H1 (cell line): ENCODE measurements at regions not wholly inside any gene's neighbourhood (a gene's known extent, or its start where the extent isn't known, plus 50 kb on each side); places are given as distances from the start of the nearest gene placed in this dataset.

Source experiments
- CTCF ChIA-PET: fragments of 300-600 bp; sonication (Branson Sonifier 250); formaldehyde crosslinking; loops from one replicate; lab custom pipeline; 2021; ENCODE audit not compliant: partially characterized antibody; lab: Charles Lee
- POLR2A ChIA-PET: fragments of 300-600 bp; sonication (Branson Sonifier 250); formaldehyde crosslinking; loops from one replicate; lab custom pipeline; 2021; ENCODE audit warnings: inconsistent platforms; ENCODE audit not compliant: partially characterized antibody; lab: Charles Lee
- DNase-seq, 2 experiments: peaks; one replicate each; pipeline versions ENCODE4 v3.0.0 to v3.0.0-alpha.2; 2010 to 2022; ENCODE audit warnings: low spot score in 2 of 2, low read depth in 1 of 2, mixed read lengths in 1 of 2
- FAIRE-seq: peaks from 2 replicates; lab custom pipeline; 2011; peaks lifted over from hg19 to GRCh38; lab: Jason Lieb, UNC
- H2AFZ ChIP-seq: 2 replicates; pipeline ENCODE4 v1.8.1; 2012; ENCODE audit warnings: low read length, inconsistent platforms
- H2AK5ac ChIP-seq: 2 replicates; pipeline ENCODE4 v1.6.1; 2013; ENCODE audit warnings: low read depth, low read length
- H2BK120ac ChIP-seq: replicated peaks from 2 replicates; pipeline ENCODE3; 2013; ENCODE audit warnings: low read depth, low read length, inconsistent platforms
- H2BK12ac ChIP-seq: 2 replicates; pipeline ENCODE4 v1.6.1; 2013; ENCODE audit warnings: low read depth, low read length
- H2BK15ac ChIP-seq: 2 replicates; pipeline ENCODE4 v1.6.1; 2013; ENCODE audit warnings: low read length
- H2BK20ac ChIP-seq: 2 replicates; pipeline ENCODE4 v1.6.1; 2013; ENCODE audit warnings: low read length
- H2BK5ac ChIP-seq: 2 replicates; pipeline ENCODE4 v1.6.1; 2013; ENCODE audit warnings: low read depth, low read length
- H3K14ac ChIP-seq: 2 replicates; pipeline ENCODE4 v1.6.1; 2013; ENCODE audit warnings: inconsistent platforms; ENCODE audit not compliant: insufficient read length
- H3K18ac ChIP-seq: 2 replicates; pipeline ENCODE4 v1.6.1; 2013; ENCODE audit warnings: low read length; ENCODE audit errors: extremely low read depth
- H3K23ac ChIP-seq: 2 replicates; pipeline ENCODE4 v1.6.1; 2013; ENCODE audit warnings: inconsistent platforms; ENCODE audit not compliant: insufficient read length
- H3K23me2 ChIP-seq: 2 replicates; pipeline ENCODE4 v1.6.1; 2013; ENCODE audit warnings: low read depth, low read length
- H3K27ac ChIP-seq: 2 replicates; pipeline ENCODE4 v1.6.1; 2011; ENCODE audit warnings: low read depth, low read length, inconsistent platforms
- H3K27me3 ChIP-seq, 4 experiments: replicated peaks in 1 of 4; 1 replicate in 1 of 4; 2 replicates in 3 of 4; pipeline versions ENCODE4 v1.6.1 to v1.8.1; 2011 to 2013; ENCODE audit warnings: low read length in 3 of 4, mild to moderate bottlenecking in 3 of 4, inconsistent platforms in 2 of 4, mixed read lengths in 2 of 4, moderate library complexity in 1 of 4; ENCODE audit not compliant: control insufficient read depth in 3 of 4, insufficient read depth in 3 of 4; ENCODE audit errors: extremely low read depth in 1 of 4
- H3K36me3 ChIP-seq, 4 experiments: 2 replicates each; pipeline versions ENCODE4 v1.6.1 to v1.8.1; 2011 to 2013; ENCODE audit warnings: mild to moderate bottlenecking in 4 of 4, low read length in 3 of 4, moderate library complexity in 2 of 4, control low read depth in 1 of 4, inconsistent platforms in 1 of 4; ENCODE audit not compliant: insufficient read depth in 4 of 4, control insufficient read depth in 2 of 4
- H3K4ac ChIP-seq: replicated peaks from 2 replicates; pipeline ENCODE3; 2013; ENCODE audit warnings: low read length, low read depth, mixed read lengths, inconsistent platforms; ENCODE audit not compliant: insufficient read length
- H3K4me1 ChIP-seq, 4 experiments: replicated peaks in 1 of 4; 1 replicate in 1 of 4; 2 replicates in 3 of 4; pipeline versions ENCODE4 v1.6.1 to v1.8.1; 2011 to 2013; ENCODE audit warnings: low read length in 3 of 4, inconsistent platforms in 2 of 4, mixed read lengths in 1 of 4; ENCODE audit not compliant: insufficient read depth in 4 of 4, control insufficient read depth in 3 of 4
- H3K4me2 ChIP-seq, 2 experiments: 2 replicates each; pipeline versions ENCODE4 v1.6.1 to v1.8.1; 2011 to 2013; ENCODE audit warnings: low read depth in 2 of 2, low read length in 2 of 2, control low read depth in 1 of 2, inconsistent platforms in 1 of 2, mild to moderate bottlenecking in 1 of 2; ENCODE audit not compliant: insufficient read depth in 1 of 2
- H3K4me3 ChIP-seq, 4 experiments: fragments of 200-600, 300-600 bp in 1 of 4; sonication (generic), shearing (Covaris generic), sonication (Bioruptor Twin) in 1 of 4; 2 replicates each; pipeline versions ENCODE4 v1.5.1 to v1.8.1; 2011 to 2016; ENCODE audit warnings: low read length in 4 of 4, low read depth in 3 of 4, control low read depth in 2 of 4, inconsistent platforms in 2 of 4, mild to moderate bottlenecking in 2 of 4, mixed read lengths in 1 of 4, moderate library complexity in 1 of 4; ENCODE audit not compliant: insufficient read depth in 2 of 4; ENCODE audit errors: extremely low read depth in 1 of 4
- H3K56ac ChIP-seq: replicated peaks from 2 replicates; pipeline ENCODE3; 2013; ENCODE audit warnings: low read depth, mild to moderate bottlenecking, mixed read lengths, low read length, inconsistent platforms; ENCODE audit not compliant: insufficient read length
- H3K79me1 ChIP-seq: 2 replicates; pipeline ENCODE4 v1.6.1; 2013; ENCODE audit warnings: low read depth, low read length, control low read depth
- H3K79me2 ChIP-seq, 2 experiments: 2 replicates each; pipeline versions ENCODE4 v1.6.1 to v1.8.1; 2012 to 2013; ENCODE audit warnings: low read length in 2 of 2, mild to moderate bottlenecking in 2 of 2, inconsistent platforms in 1 of 2; ENCODE audit not compliant: insufficient read depth in 2 of 2, control insufficient read depth in 1 of 2
- H3K9ac ChIP-seq, 4 experiments: replicated peaks in 1 of 4; 1 replicate in 1 of 4; 2 replicates in 3 of 4; pipeline versions ENCODE4 v1.6.1 to v1.8.1; 2011 to 2013; ENCODE audit warnings: low read depth in 3 of 4, low read length in 3 of 4, control low read depth in 2 of 4, mild to moderate bottlenecking in 2 of 4, moderate library complexity in 2 of 4, inconsistent platforms in 1 of 4; ENCODE audit errors: extremely low read depth in 1 of 4
- H3K9me3 ChIP-seq, 2 experiments: 2 replicates each; pipeline versions ENCODE4 v1.6.1 to v1.8.1; 2012 to 2013; ENCODE audit warnings: mild to moderate bottlenecking in 2 of 2, moderate library complexity in 2 of 2, control low read depth in 1 of 2, inconsistent platforms in 1 of 2, low read depth in 1 of 2, low read length in 1 of 2, mixed read lengths in 1 of 2; ENCODE audit not compliant: insufficient read depth in 2 of 2
- H4K20me1 ChIP-seq, 2 experiments: replicated peaks in 1 of 2; 2 replicates each; pipeline versions ENCODE3 to v1.8.1; 2011 to 2013; ENCODE audit warnings: inconsistent platforms in 2 of 2, low read length in 2 of 2, mild to moderate bottlenecking in 1 of 2; ENCODE audit not compliant: insufficient read depth in 2 of 2, control insufficient read depth in 1 of 2
- H4K5ac ChIP-seq: 2 replicates; pipeline ENCODE4 v1.6.1; 2013; ENCODE audit warnings: low read length, low read depth, mixed read lengths, inconsistent platforms; ENCODE audit not compliant: insufficient read length
- H4K8ac ChIP-seq: 2 replicates; pipeline ENCODE4 v1.8.0; 2013; ENCODE audit warnings: mild to moderate bottlenecking, moderate library complexity, low read length, inconsistent platforms; ENCODE audit not compliant: insufficient read depth; ENCODE audit errors: extremely low read depth
- H4K91ac ChIP-seq: replicated peaks from 2 replicates; pipeline ENCODE3; 2013; ENCODE audit warnings: low read length, mixed read lengths, inconsistent platforms; ENCODE audit not compliant: insufficient read length
- ASH2L ChIP-seq: fragments of 200-600, 300-600 bp; sonication (generic); IDR thresholded peaks from one replicate; pipeline ENCODE4 v1.7.1; 2017; ENCODE audit warnings: low read length
- BACH1 ChIP-seq: IDR thresholded peaks from 2 replicates; pipeline ENCODE4 v1.6.1; 2012; ENCODE audit warnings: low read length, improper control_type of control experiment
- CBX8 ChIP-seq: fragments of 300-800, 300-1000 bp; sonication (generic); IDR thresholded peaks from 2 replicates; pipeline ENCODE4 v1.7.1; 2016; ENCODE audit warnings: low read depth, low read length, borderline replicate concordance
- NRF1 ChIP-seq: IDR thresholded peaks from 2 replicates; pipeline ENCODE4 v1.6.1; 2011; ENCODE audit warnings: mild to moderate bottlenecking, low read depth, low read length, improper control_type of control experiment
- RFX5 ChIP-seq: IDR thresholded peaks from 2 replicates; pipeline ENCODE4 v1.6.1; 2011; ENCODE audit warnings: low read depth, low read length, improper control_type of control experiment, borderline replicate concordance
- SIN3A ChIP-seq, 2 experiments: IDR thresholded peaks in 1 of 2; conservative IDR thresholded peaks in 1 of 2; 2 replicates each; pipeline ENCODE4 v1.6.1; 2011 to 2012; ENCODE audit warnings: low read length in 2 of 2, improper control_type of control experiment in 1 of 2, low read depth in 1 of 2, mild to moderate bottlenecking in 1 of 2
- SIX5 ChIP-seq: IDR thresholded peaks from 2 replicates; pipeline ENCODE4 v1.6.1; 2011; ENCODE audit warnings: mild to moderate bottlenecking, low read depth, low read length
- SP1 ChIP-seq: IDR thresholded peaks from 2 replicates; pipeline ENCODE4 v1.6.1; 2011; ENCODE audit warnings: low read depth, low read length
- TBP ChIP-seq: IDR thresholded peaks from 2 replicates; pipeline ENCODE4 v1.6.1; 2011; ENCODE audit warnings: low read depth, low read length, improper control_type of control experiment
- whole genome bisulfite sequencing, 2 experiments: shearing (Covaris generic) in 1 of 2; methylation state at CpG; one replicate each; pipeline versions ENCODE4 v1.1.6 to v1.1.7; 2013 to 2015; ENCODE audit warnings: low lambda C conversion rate in 2 of 2, mixed read lengths in 2 of 2, inconsistent platforms in 1 of 2, low coverage in 1 of 2, missing lambda C conversion rate in 1 of 2; ENCODE audit not compliant: insufficient replicate concordance in 2 of 2, insufficient coverage in 1 of 2, insufficient read length in 1 of 2; ENCODE audit errors: extremely low coverage in 1 of 2, missing lambda C conversion rate in 1 of 2; 5-methylcytosine and 5-hydroxymethylcytosine counted together
- TF ChIP-seq, protein P1 (sequence below): IDR thresholded peaks from 2 replicates; pipeline ENCODE4 v1.6.1; 2011; ENCODE audit warnings: low read depth, mild to moderate bottlenecking, low read length; ENCODE audit not compliant: insufficient read depth
- TF ChIP-seq, protein P2 (sequence below): IDR thresholded peaks from 2 replicates; pipeline ENCODE4 v1.6.1; 2012; ENCODE audit warnings: inconsistent platforms

DNA sequence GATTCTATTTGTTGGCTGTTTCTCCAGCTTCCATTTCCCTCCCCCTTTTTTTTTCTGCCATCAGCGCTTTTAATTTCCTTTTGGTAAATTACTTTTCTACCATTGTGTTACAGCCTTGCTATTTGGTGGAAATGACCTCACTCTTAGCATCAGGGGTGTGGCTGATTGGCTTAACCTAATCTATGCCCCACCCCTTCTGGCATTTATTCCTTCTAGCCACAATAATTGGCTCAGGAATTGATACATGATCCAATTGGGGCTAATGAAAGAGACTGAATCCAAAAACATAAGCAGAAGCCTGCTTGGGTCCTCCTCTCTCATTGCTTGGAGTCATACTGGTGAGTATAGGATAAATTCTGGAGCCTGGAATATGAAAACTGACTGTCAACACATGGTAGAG is 402.4 kb upstream of the LRRC4C start:
- POLR2A ChIA-PET: no interaction called here
- H3K27ac ChIP-seq: no peak overlapping the region

More for the DNA sequence above, 402.4 kb upstream of the LRRC4C start:
- Histone ChIP-seq H3K36me3 (no peaks in the 10 kb centered on the region), H3K14ac (no peak overlapping the region), H3K27me3 (no peaks in the 10 kb centered on the region), H3K23ac (no peak overlapping the region), H2BK15ac (no peak overlapping the region), H4K91ac (no peak overlapping the region), H3K4me1 (no peaks in the 10 kb centered on the region), H4K8ac (no peak overlapping the region), H3K79me1 (no peaks in the 10 kb centered on the region), H3K9ac (no peak overlapping the region), H2BK5ac (no peak overlapping the region), H2BK20ac (no peak overlapping the region), H3K9me3 (no peaks in the 10 kb centered on the region), H2AK5ac (no peak overlapping the region), H3K4me2 (no peak overlapping the region), H3K4me3 (no peak overlapping the region), H3K56ac (no peak overlapping the region), H3K4ac (no peak overlapping the region), H3K18ac (no peak overlapping the region), H2BK120ac (no peak overlapping the region), H4K5ac (no peak overlapping the region), H3K79me2 (no peaks in the 10 kb centered on the region), H2BK12ac (no peak overlapping the region), H2AFZ (no peak overlapping the region), H3K23me2 (no peaks in the 10 kb centered on the region), H4K20me1 (no peaks in the 10 kb centered on the region)
- CTCF ChIA-PET: no interaction called here
- no peak for TF ChIP-seq ASH2L
- TF ChIP-seq NRF1: no peak
- no peak for TF ChIP-seq CBX8
- no peak for TF ChIP-seq SIN3A (conservative IDR thresholded peaks at IDR 0.05 in 1 of 2, IDR thresholded peaks at IDR 0.05 in 1 of 2; ENCODE audit: low read depth in 1 of 2, low read length in 2 of 2)
- no peak for TF ChIP-seq SIX5
- no peak for TF ChIP-seq TBP
- TF ChIP-seq SP1: no peak
- TF ChIP-seq, protein P1, sequence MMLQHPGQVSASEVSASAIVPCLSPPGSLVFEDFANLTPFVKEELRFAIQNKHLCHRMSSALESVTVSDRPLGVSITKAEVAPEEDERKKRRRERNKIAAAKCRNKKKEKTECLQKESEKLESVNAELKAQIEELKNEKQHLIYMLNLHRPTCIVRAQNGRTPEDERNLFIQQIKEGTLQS: no peak
- TF ChIP-seq BACH1: no peak
- TF ChIP-seq, protein P2, sequence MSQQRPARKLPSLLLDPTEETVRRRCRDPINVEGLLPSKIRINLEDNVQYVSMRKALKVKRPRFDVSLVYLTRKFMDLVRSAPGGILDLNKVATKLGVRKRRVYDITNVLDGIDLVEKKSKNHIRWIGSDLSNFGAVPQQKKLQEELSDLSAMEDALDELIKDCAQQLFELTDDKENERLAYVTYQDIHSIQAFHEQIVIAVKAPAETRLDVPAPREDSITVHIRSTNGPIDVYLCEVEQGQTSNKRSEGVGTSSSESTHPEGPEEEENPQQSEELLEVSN: no peak
- no peak for TF ChIP-seq RFX5
- DNase-seq (no peak), FAIRE-seq (no peak)
- 100% methylated on average over 1 of the region's 1 CpG; no CpG with 5 or more reads in 1 of the 2 experiments for WGBS, 2 experiments
